Fibroblast of lung (primary cell): ENCODE measurements at regions not wholly inside any gene's neighbourhood (a gene's known extent, or its start where the extent isn't known, plus 50 kb on each side); places are given as distances from the start of the nearest gene placed in this dataset.

Source experiments
- EZH2 ChIP-seq: IDR thresholded peaks from 2 replicates; pipeline ENCODE4 v1.5.1; 2012; ENCODE audit warnings: low read length, control low read depth, mild to moderate bottlenecking; ENCODE audit errors: missing control alignments
- TF ChIP-seq, protein P1 (sequence below), 2 donors: IDR thresholded peaks in 1 of 2; conservative IDR thresholded peaks in 1 of 2; 1 replicate in 1 of 2; 2 replicates in 1 of 2; pipeline ENCODE4 v1.5.1; 2011 to 2012; ENCODE audit warnings: low read length in 2 of 2, control low read depth in 1 of 2, inconsistent platforms in 1 of 2, low read depth in 1 of 2, mild to moderate bottlenecking in 1 of 2

DNA sequence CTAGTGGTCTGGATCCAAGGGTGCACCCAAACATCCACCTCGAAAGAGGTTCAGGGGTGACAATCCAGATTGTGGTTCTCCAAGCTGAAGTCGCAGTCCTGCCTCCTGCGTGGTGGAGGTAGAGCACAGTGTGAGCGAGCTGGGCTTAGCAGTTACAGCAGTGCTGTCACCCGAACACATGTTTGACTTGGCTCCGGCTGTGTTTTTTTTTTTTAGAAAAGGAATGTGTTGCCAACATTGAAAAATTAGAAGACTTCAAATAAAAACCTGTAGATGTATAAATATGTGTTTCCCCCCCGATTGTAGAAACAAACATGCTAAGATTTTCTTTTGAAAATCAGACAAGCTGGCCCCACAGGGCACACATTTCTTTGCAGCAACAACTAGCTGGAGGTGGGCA, 530.8 kb downstream of the SHQ1 start:
- TF ChIP-seq, protein P1, sequence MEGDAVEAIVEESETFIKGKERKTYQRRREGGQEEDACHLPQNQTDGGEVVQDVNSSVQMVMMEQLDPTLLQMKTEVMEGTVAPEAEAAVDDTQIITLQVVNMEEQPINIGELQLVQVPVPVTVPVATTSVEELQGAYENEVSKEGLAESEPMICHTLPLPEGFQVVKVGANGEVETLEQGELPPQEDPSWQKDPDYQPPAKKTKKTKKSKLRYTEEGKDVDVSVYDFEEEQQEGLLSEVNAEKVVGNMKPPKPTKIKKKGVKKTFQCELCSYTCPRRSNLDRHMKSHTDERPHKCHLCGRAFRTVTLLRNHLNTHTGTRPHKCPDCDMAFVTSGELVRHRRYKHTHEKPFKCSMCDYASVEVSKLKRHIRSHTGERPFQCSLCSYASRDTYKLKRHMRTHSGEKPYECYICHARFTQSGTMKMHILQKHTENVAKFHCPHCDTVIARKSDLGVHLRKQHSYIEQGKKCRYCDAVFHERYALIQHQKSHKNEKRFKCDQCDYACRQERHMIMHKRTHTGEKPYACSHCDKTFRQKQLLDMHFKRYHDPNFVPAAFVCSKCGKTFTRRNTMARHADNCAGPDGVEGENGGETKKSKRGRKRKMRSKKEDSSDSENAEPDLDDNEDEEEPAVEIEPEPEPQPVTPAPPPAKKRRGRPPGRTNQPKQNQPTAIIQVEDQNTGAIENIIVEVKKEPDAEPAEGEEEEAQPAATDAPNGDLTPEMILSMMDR (conservative IDR thresholded peaks at IDR 0.05 in 1 of 2, IDR thresholded peaks at IDR 0.05 in 1 of 2; ENCODE audit: low read depth in 1 of 2, low read length in 2 of 2) = no peak
- no peak for TF ChIP-seq EZH2
